ENCODE measurements at regions not wholly inside any gene's neighbourhood (a gene's known extent, or its start where the extent isn't known, plus 50 kb on each side); places are given as distances from the start of the nearest gene placed in this dataset.

- TF ChIP-seq TAF1 (IDR thresholded peaks at IDR 0.05; ENCODE audit: borderline replicate concordance, low read depth, low read length) (no peak), POLR2AphosphoS5 (IDR thresholded peaks at IDR 0.05; ENCODE audit: low read depth, low read length) (no peak)
Measured at GRCh38 chr2:181371195-181371594, 86.0 kb upstream of the ITGA4 start.

Data from GM12892 (cell line).